ENCODE measurements at regions not wholly inside any gene's neighbourhood (a gene's known extent, or its start where the extent isn't known, plus 50 kb on each side); places are given as distances from the start of the nearest gene placed in this dataset.

DNA sequence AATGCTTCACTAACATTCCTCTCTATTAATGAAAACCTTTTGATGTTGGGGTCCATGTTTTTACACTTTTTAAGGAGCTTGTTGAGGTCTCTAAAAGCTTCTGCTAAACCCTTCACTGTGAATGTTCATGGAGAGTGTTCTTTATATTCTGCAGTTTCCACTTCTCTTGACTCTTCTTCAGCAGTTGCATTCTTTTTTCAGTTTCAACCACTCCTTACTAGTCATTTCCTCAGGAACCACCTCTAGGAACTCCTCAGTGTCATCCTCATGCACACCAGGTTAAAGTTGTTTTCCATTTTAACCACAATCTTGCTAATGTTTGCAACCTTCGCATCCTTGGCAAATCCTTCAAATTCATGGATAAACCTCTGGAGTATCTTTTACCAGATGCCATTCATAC is 821.6 kb downstream of the ANKRD7 start:
- TF ChIP-seq, protein P1, sequence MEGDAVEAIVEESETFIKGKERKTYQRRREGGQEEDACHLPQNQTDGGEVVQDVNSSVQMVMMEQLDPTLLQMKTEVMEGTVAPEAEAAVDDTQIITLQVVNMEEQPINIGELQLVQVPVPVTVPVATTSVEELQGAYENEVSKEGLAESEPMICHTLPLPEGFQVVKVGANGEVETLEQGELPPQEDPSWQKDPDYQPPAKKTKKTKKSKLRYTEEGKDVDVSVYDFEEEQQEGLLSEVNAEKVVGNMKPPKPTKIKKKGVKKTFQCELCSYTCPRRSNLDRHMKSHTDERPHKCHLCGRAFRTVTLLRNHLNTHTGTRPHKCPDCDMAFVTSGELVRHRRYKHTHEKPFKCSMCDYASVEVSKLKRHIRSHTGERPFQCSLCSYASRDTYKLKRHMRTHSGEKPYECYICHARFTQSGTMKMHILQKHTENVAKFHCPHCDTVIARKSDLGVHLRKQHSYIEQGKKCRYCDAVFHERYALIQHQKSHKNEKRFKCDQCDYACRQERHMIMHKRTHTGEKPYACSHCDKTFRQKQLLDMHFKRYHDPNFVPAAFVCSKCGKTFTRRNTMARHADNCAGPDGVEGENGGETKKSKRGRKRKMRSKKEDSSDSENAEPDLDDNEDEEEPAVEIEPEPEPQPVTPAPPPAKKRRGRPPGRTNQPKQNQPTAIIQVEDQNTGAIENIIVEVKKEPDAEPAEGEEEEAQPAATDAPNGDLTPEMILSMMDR (IDR thresholded peaks at IDR 0.05) = no peak
- no peak for TF ChIP-seq ZFX (IDR thresholded peaks at IDR 0.05; ENCODE audit: borderline replicate concordance)

All from 22Rv1 (cell line).